ENCODE measurements at regions not wholly inside any gene's neighbourhood (a gene's known extent, or its start where the extent isn't known, plus 50 kb on each side); places are given as distances from the start of the nearest gene placed in this dataset.

DNA sequence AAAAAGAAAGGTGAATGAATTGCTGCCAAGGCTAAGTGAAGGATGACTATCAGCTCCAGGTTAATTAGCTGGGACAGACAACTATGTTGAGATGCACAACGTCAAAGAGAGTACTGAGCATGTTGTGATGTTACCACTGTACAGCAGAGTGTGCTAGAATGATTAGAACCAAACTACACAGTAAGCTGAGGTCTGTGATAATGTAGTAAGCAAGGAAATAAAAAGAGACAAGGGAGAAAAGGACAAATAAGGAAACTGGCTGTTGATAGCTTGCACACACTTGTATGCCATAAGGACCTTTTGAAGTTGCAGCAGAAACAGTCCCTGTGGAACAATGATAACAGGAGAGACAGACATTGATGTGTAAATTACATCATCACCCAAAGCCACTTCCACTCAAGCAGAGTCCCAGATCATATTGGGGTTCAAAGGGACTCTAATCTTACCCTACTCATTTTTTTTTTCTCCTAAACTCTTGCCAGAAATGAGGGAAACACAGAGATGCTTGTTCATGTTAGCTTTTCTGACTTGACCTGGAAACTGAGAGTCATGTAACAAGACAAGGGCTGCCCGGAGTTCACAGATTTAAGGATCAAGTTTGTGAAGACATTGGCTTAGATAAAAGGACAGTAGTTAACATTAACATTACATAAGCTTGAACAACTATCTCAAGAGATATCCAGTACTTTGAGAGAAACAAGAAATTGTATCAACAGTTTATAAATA is 189.9 kb downstream of the CENPW start:
- FAIRE-seq, result no peak

DNA sequence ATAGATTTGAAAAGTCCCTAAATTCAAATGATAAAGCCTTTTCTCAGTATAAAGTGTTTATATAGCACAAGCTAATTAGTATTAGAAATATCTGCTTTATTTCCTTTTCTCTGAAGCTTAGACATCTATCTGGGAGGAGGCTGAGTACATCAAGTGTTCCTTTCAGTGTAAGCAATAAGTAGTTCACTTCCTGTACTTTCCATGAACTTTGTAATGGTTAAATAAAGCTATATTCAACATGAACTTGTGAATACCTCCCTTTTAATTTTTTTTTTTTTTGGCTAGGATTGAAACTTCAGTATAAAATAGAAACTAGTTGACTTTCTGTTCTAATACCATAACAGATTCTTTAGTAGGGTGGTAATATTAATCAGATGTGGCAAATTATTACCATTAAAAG is 190.9 kb downstream of the CENPW start:
- FAIRE-seq, result no peak

DNA sequence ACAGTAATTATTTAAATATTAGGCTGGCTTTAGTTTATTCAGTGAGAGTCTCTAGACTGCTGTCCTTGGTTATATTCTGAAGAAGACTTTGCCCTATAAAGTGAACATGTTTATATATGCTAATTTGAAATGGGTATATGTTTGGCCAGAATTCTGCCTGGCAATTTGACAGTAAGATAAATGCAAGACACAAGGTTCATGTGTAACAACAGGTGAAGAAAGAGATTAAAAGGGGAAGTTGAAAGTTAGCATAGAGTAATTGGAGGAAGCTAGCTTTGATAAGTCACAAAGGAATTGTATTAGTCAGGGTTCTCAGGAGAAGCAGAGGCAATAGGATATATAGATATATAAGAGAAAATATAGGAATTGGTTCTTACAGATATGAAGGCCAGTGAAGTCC is 191.4 kb downstream of the CENPW start:
- no peak for FAIRE-seq

DNA sequence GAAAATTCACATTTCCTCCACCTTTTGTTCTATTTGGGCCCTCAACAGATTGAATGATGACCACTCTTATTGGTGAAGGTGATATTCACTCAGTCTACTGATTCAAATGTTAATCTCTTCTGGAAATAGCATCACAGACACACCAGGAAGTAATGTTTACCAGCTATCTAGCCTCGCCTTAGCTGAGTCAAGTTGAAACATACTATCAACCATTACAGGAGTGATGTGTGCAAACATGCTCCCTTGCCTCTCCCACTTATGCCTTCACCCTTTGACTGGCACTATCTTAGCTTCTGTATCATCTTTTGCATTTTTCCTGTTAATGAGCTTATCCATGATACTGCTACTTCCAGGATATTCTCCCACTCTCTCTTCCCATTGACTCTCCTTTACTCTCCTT is 191.9 kb downstream of the CENPW start:
- FAIRE-seq, result no peak

DNA sequence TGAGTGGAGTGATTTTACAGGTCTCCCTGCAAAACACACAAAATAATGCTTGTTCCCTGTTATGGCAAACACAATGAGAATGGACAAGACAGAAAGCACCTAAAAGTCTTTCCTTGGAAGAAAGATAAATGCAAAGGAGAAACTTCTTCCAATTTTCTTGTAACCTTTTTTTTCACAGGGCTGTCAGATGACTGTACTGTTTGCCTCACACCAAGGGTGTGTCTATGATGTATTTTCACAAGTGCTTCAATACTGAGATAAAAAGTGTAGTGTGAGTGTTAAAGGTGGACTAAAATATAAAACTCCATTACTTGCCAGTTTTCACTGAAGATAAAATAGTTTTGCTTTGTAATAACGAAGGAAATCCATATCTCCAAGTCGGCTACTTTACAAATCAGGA is 194.5 kb downstream of the CENPW start:
- FAIRE-seq, result no peak

DNA sequence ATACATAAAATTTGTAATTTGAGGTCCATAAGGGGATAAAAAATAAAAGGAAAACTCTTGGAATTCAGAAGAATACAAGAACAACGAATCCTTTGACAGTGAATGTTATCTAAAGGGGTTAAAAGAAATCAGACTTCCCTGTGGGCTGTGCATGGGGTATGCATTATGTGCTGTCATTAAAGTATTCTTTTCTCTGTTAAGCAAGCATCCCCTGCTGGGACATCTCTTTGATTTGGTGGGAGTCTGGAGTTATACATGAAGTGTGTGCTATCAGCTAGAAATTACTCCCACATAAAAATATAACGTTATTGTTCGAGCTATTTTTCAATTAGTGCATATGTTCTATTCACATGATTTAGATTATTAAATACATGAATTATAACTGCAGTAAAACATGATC is 195.2 kb downstream of the CENPW start:
- FAIRE-seq, result no peak

DNA sequence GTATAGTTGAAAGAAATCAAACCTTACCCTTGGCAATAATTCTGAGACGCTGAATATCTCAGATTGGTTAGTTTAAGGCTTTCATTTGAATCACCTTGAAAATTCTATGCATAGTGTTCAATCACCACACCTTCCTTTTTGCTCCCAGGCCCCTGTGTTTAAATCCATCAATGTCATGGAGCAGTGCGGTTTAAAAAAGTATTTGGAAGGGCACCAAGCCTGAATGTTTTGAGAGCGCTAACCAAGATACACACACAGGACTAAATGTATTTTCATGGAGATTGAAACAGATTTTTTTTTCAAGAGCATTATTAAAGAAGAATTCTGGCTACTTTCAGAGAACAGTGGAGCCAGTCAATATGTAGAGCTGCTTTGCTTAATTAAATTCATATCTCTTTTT is 195.7 kb downstream of the CENPW start:
- no peak for FAIRE-seq

DNA sequence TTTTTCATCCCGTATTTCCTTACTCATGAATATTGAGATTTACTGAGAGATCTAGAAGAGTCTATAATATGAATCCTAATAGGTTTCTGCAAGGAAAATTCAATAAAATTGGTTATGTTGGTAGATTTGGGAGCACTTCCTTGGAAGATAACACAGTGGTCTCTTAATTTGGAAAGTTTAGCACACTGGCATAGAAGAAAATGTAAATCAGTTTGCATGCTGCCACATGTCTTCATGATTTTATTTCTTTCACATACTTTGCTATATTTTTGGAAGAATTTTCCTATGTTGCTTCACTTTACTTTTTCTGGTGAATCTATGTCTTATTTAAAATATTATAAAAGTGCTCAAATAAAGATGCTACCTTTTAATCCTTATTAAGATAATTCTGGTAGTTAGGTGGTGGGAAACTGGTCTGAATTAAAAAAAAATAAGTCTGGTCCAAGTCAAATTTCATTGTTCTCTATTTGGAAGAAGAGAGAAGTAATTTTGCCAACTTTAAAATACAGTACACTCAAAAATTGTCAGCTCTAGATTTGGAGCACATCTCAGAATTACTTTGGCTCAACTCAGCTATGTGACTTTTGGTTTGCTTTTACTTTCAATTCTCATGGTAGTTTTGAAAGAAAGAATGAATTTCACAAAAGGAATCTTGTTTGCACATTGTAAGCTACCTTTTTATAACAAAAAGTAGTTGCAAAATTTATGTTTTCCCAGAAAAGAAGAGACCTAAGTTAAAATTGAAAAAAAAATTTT is 197.3 kb downstream of the CENPW start:
- no peak for FAIRE-seq

DNA sequence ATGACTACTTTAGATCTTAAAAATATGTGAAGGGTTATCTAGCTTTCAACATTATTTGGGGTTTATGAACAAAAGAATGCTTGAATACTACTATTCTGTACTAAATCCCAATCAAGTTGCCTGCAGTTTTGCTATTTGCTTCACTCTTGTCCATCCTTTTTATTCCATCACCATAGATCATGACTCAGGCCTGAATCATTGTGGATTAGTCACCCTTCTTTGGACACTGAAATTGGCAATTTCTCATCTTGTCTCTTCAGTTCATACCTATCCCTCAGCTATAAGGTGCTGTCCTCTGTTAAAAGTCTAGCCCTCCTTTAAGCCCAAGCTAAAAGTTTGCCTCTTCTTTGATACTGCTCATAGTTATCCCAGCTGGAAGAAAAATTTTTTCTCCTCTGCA is 199.1 kb downstream of the CENPW start:
- FAIRE-seq, result no peak

DNA sequence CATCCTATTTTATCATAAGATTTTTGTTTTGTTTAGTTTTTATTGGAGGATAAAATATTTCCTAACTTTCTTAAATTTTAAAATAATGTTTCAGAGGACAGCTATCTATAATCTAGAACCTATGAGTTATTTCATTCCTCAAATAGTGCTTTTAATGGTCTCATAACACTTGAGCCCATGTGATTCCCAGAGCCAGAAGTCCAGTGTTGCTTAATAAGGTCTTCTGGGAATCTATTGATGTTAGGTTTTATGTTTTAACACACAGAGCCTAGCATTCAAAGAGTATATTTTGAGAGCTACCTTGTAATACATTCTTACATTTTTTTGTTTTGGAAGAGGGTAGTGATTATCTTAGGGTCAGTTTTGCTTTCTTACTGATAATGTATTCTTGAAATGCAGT is 200.2 kb downstream of the CENPW start:
- no peak for FAIRE-seq

DNA sequence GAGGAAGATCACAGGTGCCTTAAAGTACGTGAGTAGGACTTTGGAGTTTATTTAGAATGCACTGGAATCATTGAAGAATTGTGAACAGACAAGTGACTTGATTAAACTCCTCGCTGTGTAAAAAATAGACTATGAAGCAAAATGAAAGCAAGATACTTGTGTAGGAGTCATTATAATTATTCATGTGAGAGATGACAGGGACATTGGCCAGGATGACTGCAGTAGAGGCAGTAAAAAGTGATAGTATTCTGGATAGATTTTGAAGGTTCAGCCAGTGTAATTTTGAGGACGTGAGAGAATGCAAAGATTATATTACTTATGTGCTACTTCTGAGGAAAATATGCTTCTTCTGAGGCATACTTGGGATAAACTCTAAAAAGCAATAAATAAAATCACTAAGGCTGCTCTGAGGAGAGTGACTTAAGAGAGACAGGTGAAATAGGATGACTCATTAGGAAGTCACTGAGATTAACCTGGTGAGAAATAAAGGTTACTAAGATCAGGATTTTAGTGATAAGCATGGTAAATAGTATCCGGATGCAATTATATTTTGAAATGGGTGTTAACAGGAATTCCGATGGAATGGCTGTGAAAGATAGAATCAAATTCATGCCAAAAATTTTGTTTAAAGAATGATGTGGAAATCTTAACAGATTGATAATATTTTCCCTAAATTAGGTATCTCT is 202.0 kb downstream of the CENPW start:
- FAIRE-seq, result no peak

DNA sequence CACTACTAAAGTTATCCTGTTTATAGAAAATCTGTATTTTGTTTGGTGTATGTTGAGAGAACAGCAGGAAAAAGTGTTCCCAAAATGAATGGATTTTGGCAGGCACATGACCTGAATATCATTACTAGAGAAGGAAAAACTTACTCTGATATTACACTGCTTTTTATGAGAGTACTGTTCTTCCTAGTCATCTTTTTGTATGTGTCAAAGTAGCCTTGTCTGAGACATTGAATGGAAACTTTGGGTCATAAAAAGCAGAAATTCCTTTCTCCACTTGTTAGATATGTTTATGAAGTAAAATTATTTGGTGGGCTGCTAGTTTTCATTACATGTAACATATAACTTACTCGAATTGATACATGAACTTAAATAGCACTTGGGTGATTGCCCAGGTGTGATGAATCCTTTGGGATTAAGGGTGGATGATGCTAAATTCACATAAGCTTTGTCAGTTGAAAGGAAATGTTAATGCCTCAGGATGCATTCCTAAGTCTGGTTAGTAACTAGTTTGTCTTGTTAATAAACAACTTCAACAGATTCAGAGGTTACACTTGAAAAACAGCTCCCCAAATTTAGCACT is 206.7 kb downstream of the CENPW start:
- FAIRE-seq, result no peak

DNA sequence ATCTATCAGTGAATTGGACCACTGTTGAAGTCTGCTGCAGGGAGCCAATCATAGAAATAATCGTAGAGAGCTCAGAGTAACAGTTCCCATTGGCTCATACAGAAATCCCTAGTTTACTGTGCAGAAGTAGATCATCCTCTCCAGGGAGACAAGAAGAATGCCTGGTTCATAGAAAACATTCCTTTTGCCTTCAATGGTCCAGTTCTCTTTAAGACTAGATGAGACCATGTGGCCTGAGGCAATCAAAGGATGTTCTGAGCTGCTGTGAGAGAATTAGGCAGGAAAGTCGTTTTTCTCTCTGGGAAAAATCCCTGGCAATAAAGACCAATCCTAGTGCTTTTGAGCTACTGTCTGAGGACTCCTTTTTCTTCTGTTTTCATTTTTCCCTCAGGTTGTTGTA is 208.4 kb downstream of the CENPW start:
- no peak for FAIRE-seq

DNA sequence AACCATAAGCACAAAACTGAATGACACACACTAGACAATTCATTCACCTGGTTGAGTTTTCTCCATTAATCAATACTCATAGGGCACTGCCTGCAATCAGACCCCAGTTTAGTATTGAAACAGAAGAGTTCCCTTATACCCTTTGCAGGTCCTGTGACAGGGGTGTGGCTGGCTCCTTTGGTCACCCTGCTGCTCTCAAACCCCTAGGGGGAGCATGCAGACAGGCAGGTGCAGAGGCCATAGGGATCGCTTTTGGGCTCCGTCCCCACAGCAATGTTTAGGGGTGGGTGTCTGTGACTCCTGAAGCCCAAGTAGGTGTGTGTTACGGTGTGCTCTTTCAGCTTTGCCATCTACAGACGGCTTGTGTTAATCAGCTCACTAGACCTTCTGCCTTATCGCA is 210.4 kb downstream of the CENPW start:
- FAIRE-seq, result no peak

DNA sequence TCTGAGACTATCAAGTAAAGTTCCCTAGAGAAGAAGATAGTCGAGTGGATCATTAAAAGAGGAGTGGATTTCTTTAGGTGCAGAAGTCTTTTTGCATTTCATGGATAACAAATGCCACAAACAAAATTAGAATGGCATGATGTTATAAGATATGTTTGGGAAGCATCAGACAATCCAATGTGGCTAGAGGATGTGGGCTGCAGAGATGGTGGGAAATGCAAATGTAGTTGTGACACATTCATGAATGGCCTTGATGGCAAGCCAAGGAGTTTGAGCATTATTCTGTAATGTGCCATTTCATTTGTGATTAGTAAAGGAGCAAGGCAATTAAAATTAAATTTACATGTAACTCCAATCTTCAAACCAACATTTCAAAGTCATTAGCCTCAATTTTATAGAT is 211.9 kb downstream of the CENPW start:
- FAIRE-seq, result no peak

DNA sequence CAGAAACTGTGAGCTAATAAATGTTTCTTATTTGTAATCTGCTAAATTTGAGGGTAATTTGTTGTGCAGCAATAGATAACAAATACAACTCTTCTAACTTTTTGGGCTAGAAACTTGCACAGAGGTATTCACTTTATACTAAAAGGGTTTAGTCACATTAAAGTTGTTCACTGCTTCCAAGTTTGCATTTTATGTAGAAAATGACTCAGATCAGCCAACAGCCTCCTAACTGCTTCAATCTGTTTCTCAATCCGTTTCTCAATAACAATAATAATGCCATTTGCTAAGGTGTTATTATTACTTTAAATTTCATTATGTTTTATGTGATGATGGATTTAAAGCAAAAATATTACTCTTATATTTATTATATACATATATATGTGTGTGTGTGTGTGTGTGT is 213.9 kb downstream of the CENPW start:
- FAIRE-seq, result no peak

DNA sequence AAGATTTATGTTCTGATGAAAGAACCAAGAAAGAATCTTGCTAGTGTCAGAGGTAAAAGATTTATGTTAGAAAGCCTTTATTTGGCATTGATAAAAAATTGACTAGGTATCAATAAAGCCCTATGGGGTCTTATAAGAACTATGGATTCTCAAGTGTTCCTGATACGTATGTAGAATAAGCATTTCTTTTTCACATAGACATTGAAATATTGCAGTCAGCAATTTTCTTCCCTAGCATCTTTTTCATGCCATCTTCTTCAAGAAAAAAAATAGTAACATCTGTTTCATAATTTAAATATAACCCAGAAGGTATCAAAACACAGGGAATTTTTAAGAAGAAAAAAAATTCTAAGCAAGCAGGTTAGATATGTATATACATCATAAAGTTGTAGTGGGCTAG is 230.6 kb downstream of the CENPW start:
- FAIRE-seq, result no peak

DNA sequence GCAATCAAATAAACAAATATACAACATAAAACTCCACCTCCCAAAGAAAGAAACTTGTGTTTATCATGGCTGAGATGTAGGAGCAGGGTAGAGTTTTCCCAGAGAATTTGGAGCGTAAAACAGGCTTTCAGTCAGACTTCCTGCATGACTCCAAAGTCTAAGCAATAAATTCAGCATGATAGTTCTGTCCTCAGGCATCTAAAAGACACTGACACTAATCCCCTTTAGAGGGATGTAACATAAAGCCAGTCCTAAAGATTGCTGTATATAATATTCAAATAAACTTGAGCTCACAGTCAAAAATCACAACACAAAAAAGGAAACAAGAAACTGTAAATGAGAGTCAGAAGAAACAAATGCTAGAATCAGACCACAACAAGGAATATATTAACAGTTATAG is 234.4 kb downstream of the CENPW start:
- FAIRE-seq, result no peak

DNA sequence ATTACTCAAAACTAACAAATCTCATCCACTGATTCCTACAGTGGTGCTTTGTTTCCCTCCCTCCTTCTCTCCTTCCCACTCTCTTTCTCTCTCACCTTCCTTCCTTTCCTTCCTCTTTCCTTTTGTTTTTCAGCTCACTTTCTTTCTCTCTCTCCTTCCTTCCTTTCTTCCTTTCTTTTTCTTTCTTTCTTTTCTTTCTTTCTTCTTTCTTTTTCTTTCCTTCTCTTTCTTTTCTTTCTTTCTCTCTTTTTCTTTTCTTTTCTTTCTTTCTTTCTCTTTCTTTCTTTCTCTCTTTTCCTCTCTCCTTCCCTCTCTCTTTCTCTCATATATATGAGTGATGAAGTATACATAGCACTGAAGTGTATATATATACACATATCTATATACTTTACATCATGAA is 241.4 kb downstream of the CENPW start:
- FAIRE-seq, result no peak

DNA sequence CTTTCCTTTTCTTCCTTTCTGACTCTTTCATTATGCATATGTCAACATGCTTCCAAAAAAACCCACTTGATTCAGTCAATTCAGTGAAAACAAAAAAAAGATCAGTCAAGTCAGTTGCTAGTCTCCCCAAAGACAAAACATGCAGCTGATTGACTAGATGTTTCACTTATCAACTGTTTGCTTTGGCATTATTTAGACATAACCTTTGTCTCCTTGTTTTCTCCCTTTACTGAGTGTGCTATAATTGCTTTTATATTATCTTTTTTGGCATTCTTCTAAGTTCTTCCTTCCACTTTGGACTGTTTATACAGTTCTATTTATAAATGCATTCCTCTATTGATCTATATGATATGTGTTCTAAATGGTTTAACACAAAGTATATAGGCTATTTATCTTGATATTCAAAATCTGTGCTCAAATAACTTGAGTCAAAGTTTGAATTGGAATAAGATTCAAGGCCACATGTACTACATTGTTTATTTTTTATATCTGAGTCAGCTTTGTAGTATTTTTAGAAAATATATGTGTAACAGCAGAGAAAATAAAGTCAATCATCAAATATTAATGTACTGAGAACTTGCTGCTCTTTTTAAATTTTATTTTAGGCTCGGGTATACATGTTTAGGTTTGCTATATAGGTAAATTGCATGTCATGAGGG is 260.5 kb downstream of the CENPW start:
- no peak for FAIRE-seq

DNA sequence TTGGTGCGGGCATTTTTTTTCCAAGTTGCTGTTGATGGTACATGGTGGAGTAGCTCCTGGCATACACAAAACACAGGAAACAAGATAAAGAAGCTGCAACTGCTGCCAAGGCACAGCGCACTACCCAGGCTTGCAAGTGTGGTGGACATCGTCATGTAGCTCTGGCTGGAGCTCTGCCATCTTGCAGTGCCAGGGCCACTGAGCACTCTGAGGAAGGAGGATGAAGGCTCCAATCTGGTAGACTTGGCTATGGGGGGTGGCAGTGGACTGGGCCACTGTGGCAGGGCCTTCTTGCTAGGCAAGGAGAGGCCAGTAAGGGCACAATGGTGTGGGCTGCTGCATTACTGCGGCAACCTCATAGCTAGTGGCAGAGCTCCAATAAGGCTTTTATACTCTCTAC is 263.5 kb downstream of the CENPW start:
- FAIRE-seq, result no peak

DNA sequence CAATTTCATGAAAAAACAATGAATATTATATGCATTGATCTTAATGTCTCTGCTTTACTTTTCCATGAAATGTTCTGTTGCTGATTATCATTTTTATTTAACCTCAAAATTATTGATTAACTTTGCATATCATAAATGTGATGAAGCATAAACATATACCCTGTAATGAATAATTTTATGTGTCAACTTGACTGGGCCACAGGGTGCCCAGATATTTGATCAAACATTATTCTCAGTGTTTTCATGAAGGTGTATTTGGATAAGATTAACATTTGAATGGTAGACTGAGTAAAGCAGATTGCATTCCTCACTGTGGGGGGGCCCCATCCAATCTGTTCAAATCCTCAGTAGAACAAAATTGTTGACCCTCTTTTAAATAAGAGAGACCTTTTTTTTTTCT is 265.2 kb downstream of the CENPW start:
- FAIRE-seq, result no peak

DNA sequence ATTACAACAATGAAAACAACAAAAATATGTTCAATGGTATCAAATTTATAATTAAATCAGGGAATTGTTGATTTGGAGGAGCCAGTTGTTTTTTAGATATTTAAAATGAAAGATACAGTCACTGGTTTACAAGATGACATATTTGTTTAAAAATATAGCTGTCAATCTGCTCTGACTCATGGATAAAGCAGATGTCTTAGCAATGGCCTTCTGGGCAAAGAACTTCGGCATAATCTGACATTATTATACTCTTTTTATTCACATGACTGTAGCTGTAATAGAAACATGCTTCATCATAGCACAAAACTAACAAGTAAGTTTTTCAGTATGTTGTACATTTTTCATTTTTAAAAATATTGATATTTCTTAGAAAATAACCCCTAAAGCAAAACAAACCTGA is 267.4 kb downstream of the CENPW start:
- FAIRE-seq, result no peak

All from G401.6 (cell line).